ENCODE measurements at regions not wholly inside any gene's neighbourhood (a gene's known extent, or its start where the extent isn't known, plus 50 kb on each side); places are given as distances from the start of the nearest gene placed in this dataset.

DNA sequence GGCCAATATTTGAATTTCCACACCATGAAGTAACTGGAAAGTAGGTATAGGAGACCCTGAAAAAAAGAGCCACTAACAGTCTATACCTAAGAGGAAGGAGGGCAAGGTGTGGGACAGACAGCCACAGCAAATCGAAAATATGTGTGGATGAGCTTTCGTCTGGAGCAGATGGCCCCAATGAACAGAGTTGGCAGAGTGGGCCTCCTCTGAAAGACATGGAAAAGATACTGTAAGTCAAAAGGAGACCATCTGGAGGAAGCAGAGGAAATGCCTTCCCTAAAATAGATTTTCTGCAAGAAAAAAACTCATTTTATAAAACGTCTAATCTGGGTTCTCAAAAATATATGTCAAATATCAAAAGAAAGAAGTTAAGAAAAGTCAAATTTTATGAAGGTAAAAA lies 157.2 kb upstream of the PRKD1 start:
- ChIA-PET RAD21 (ENCODE audit: unreplicated experiment) (no interaction called here), CTCF (no interaction called here), SMC1A (ENCODE audit: uncharacterized antibody, unreplicated experiment) (no interaction called here), POLR2A (no interaction called here)
- Histone ChIP-seq H3K27me3 (replicated peaks in 1 of 2; ENCODE audit: control insufficient read depth in 2 of 2, insufficient read depth in 2 of 2, low read length in 1 of 2) (no peaks in the 10 kb centered on the region), H3K9me3 (replicated peaks; ENCODE audit: control insufficient read depth, insufficient read depth, low read length) (no peaks in the 10 kb centered on the region; the same call in 2 of the 3 replicates), H3K4me2 (ENCODE audit: control insufficient read depth, insufficient read depth) (no peak overlapping the region), H3K9ac (ENCODE audit: control insufficient read depth, insufficient read depth, low read length) (no peak overlapping the region), H3K4me3 (no peak overlapping the region), H2AFZ (ENCODE audit: control insufficient read depth, low read depth, low read length) (no peak overlapping the region), H4K20me1 (ENCODE audit: control insufficient read depth, insufficient read depth) (no peaks in the 10 kb centered on the region), H3K27ac (ENCODE audit: control insufficient read depth, insufficient read depth) (no peak overlapping the region), H3K4me1 (ENCODE audit: control insufficient read depth, insufficient read depth, low read length) (no peaks in the 10 kb centered on the region), H3K36me3 (ENCODE audit: control insufficient read depth in 2 of 2, insufficient read depth in 2 of 2, low read length in 1 of 2) (no peaks in the 10 kb centered on the region), H3K79me2 (ENCODE audit: control insufficient read depth, insufficient read depth, low read length) (no peaks in the 10 kb centered on the region)
- BruUV-seq (replicated peaks), result no TSS peak
- intact Hi-C loops (cut with micrococcal nuclease; ENCODE audit: unreplicated experiment), result no loop called here
- in situ Hi-C loops (cut with MboI), result no loop called here
- no peak for ATAC-seq
- DNase-seq (ENCODE audit: low read depth, low spot score), result no peak
- no peak for FAIRE-seq
- WGBS (ENCODE audit: insufficient coverage, insufficient replicate concordance, low lambda C conversion rate, missing lambda C conversion rate), result 7% methylated on average over 3 of the region's 3 CpGs
- TF ChIP-seq ASH2L (IDR thresholded peaks at IDR 0.05; ENCODE audit: borderline replicate concordance, low read depth) (no peak), JUNB (IDR thresholded peaks at IDR 0.05) (no peak), CUX1 (IDR thresholded peaks at IDR 0.05; ENCODE audit: insufficient replicate concordance, low read depth, low read length) (no peak), HCFC1 (IDR thresholded peaks at IDR 0.05; ENCODE audit: low read length) (no peak), NR2C1 (IDR thresholded peaks at IDR 0.05) (no peak), HDGF (IDR thresholded peaks at IDR 0.05) (no peak), TARDBP (IDR thresholded peaks at IDR 0.05; ENCODE audit: borderline replicate concordance) (no peak), SP1 (IDR thresholded peaks at IDR 0.05; ENCODE audit: low read depth, low read length) (no peak), HDAC6 (IDR thresholded peaks at IDR 0.05; ENCODE audit: unreplicated experiment) (no peak), DPF2 (IDR thresholded peaks at IDR 0.05) (no peak), TBL1XR1 (IDR thresholded peaks at IDR 0.05; ENCODE audit: low read depth, low read length) (no peak), FOS (IDR thresholded peaks at IDR 0.05; ENCODE audit: borderline replicate concordance, extremely low read depth, insufficient read length) (no peak)
- TF ChIP-seq, protein P1, sequence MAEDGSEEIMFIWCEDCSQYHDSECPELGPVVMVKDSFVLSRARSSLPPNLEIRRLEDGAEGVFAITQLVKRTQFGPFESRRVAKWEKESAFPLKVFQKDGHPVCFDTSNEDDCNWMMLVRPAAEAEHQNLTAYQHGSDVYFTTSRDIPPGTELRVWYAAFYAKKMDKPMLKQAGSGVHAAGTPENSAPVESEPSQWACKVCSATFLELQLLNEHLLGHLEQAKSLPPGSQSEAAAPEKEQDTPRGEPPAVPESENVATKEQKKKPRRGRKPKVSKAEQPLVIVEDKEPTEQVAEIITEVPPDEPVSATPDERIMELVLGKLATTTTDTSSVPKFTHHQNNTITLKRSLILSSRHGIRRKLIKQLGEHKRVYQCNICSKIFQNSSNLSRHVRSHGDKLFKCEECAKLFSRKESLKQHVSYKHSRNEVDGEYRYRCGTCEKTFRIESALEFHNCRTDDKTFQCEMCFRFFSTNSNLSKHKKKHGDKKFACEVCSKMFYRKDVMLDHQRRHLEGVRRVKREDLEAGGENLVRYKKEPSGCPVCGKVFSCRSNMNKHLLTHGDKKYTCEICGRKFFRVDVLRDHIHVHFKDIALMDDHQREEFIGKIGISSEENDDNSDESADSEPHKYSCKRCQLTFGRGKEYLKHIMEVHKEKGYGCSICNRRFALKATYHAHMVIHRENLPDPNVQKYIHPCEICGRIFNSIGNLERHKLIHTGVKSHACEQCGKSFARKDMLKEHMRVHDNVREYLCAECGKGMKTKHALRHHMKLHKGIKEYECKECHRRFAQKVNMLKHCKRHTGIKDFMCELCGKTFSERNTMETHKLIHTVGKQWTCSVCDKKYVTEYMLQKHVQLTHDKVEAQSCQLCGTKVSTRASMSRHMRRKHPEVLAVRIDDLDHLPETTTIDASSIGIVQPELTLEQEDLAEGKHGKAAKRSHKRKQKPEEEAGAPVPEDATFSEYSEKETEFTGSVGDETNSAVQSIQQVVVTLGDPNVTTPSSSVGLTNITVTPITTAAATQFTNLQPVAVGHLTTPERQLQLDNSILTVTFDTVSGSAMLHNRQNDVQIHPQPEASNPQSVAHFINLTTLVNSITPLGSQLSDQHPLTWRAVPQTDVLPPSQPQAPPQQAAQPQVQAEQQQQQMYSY (CRISPR knock-in tag; IDR thresholded peaks at IDR 0.05), result no peak
- TF ChIP-seq, protein P2, sequence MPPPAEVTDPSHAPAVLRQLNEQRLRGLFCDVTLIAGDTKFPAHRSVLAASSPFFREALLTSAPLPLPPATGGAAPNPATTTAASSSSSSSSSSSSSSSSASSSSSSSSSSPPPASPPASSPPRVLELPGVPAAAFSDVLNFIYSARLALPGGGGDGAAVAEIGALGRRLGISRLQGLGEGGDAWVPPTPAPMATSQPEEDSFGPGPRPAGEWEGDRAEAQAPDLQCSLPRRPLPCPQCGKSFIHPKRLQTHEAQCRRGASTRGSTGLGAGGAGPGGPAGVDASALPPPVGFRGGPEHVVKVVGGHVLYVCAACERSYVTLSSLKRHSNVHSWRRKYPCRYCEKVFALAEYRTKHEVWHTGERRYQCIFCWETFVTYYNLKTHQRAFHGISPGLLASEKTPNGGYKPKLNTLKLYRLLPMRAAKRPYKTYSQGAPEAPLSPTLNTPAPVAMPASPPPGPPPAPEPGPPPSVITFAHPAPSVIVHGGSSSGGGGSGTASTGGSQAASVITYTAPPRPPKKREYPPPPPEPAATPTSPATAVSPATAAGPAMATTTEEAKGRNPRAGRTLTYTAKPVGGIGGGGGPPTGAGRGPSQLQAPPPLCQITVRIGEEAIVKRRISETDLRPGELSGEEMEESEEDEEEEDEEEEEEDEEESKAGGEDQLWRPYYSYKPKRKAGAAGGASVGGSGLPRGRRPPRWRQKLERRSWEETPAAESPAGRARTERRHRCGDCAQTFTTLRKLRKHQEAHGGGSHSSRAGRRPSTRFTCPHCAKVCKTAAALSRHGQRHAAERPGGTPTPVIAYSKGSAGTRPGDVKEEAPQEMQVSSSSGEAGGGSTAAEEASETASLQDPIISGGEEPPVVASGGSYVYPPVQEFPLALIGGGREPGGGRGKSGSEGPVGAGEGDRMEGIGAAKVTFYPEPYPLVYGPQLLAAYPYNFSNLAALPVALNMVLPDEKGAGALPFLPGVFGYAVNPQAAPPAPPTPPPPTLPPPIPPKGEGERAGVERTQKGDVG (CRISPR knock-in tag; IDR thresholded peaks at IDR 0.05), result no peak
- TF ChIP-seq, protein P3, sequence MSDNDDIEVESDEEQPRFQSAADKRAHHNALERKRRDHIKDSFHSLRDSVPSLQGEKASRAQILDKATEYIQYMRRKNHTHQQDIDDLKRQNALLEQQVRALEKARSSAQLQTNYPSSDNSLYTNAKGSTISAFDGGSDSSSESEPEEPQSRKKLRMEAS (IDR thresholded peaks at IDR 0.05; ENCODE audit: low read depth, low read length), result no peak

All from GM12878 (cell line).